GM18499 (cell line): ENCODE measurements at regions not wholly inside any gene's neighbourhood (a gene's known extent, or its start where the extent isn't known, plus 50 kb on each side); places are given as distances from the start of the nearest gene placed in this dataset.
"Not testable (repeated sequence)": the region's sequence is repeated elsewhere in the genome, so short reads cannot be mapped to it uniquely, and the experiment has no call there.

Experiments
- ATAC-seq: cut with Tn5 transposase; IDR thresholded peaks from one replicate; pipeline ENCODE4 v1.9.1; 2021; ENCODE audit warnings: moderate number of reproducible peaks; ENCODE audit not compliant: insufficient read depth, unreplicated experiment

DNA sequence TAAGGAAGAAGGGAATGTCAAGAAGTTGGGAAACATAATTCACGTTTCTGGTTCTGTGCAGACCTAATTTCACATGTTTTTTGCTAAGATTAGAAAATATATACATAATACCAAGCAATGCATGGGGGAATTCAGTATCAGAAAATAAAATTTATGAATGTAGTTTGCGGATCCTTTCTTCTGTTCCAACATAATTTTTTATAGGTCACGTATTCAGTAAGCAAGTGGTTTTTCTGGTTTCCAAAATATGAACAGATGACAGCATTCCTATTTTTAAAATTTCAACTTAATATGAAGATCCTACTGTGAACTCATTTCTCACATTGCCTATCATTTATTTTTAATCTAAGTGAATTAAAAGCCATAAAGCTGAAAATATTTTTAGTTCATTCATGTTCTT is 560.0 kb upstream of the NRG3 start:
- ATAC-seq: no peak

GRCh38 chr10:81348003-81348402 is 527.0 kb upstream of the NRG3 start:
- ATAC-seq: no peak

- ATAC-seq: no peak
These were observed 507.9 kb upstream of the NRG3 start for GRCh38 chr10:81367132-81367531.

DNA sequence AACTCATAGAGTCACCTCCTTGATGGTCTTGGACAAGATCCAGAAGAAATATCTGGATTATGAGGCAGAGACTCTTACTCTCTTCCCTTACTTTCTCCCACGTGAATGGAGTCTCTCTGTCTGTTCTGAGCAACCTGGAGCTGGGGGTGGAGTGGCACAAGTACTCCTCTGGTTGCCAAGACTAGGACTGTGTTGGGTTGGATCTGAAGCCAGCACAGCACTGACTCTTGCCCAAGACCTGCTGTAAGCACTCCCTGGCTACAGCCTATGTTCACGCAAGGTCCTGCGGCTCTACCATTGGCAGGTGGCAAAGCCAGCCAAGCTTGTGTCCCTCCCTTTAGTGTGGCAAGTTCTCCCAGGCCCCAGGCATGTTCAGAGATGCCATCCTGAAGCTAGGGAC is 488.2 kb upstream of the NRG3 start:
- ATAC-seq: no peak

- ATAC-seq: no peak
These were observed 471.5 kb upstream of the NRG3 start for GRCh38 chr10:81403451-81403850.

- ATAC-seq: no peak
These were observed 469.6 kb upstream of the NRG3 start for GRCh38 chr10:81405399-81405798.

DNA sequence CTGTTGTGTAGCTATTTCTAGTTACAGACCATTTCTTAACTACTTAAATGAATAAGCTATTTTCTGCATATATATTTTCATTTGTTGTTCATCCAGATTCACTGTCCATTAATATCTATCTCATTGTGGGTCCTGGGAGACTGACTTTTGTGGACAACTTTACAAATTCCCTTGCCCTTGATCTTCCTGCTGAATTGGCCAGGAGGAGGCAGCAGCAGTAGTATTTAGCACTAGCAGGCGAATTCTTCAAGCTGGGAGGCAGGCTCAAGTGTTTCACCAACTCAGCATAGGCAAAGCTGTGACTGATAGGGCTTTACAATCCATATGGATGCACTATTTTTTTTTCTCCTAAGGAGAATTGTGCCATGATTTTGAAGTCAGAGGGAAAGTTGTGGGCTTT is 461.0 kb upstream of the NRG3 start:
- ATAC-seq: no peak

- no peak for ATAC-seq
These were observed 448.3 kb upstream of the NRG3 start for GRCh38 chr10:81426722-81427121.

- ATAC-seq: no peak
These were observed 446.4 kb upstream of the NRG3 start for GRCh38 chr10:81428456-81429134.

DNA sequence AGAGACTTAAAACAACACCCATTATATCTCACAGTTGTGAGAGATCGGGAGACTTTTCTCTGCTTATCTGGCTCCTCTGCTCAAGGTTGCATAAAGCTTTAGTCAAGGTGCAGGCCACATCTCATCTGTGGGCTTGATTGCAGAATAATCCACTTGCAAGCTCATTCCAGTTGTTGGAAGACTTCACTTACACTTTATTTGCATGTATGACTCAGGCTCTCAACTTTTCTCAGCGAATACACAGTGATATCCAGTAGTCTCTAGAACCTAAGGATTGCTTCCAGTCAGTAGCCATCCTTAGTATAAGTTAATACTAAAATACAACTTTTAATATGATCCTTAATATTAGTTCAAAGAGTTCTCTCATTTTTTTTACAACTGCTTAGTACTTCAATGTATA is 435.5 kb upstream of the NRG3 start:
- no peak for ATAC-seq

GRCh38 chr10:81441624-81442023 is 433.4 kb upstream of the NRG3 start:
- not testable (repeated sequence) for ATAC-seq

- ATAC-seq: no peak
These were observed 430.6 kb upstream of the NRG3 start for GRCh38 chr10:81444242-81444929.

DNA sequence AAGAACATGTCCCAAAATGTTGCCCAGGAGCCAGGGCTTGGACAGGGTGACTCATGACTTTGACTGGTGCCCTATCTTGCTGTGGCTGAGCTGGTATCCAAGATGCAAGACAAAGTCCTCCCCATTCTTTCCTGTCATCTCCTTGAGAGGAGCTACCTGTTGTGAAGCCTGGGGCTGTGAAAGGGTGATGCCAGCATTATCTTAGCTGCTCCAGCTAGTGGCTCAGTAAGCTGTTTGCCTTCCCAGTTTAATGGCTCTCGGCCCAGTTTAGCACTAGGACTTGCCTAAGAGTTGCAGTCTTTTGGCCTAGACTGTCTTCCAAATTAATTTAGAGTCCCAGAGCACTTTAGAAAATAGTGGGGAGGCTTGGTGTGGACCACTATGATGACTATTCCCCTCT is 424.3 kb upstream of the NRG3 start:
- no peak for ATAC-seq

GRCh38 chr10:81472927-81473470 is 402.0 kb upstream of the NRG3 start:
- no peak for ATAC-seq

DNA sequence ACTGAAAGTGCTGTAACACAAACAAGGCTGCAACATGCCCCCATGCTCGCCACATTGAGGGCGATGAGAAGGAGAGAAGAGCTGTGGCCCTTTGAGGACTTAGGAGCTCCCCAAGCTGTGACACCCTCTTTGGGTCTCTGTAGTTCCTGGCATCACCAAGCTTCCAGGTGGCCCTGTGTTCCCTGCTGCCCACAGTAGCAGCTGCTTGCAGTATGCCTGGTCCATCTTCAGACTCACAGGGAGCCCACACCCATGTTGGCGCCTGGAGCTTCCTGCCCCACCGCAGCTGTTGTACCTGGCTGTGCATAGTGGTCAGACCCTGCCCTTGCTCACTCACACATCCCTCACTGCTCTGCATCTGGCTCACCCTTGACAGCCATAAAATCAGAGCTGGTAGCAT is 401.2 kb upstream of the NRG3 start:
- no peak for ATAC-seq

GRCh38 chr10:81479316-81479715 is 395.7 kb upstream of the NRG3 start:
- ATAC-seq: no peak

DNA sequence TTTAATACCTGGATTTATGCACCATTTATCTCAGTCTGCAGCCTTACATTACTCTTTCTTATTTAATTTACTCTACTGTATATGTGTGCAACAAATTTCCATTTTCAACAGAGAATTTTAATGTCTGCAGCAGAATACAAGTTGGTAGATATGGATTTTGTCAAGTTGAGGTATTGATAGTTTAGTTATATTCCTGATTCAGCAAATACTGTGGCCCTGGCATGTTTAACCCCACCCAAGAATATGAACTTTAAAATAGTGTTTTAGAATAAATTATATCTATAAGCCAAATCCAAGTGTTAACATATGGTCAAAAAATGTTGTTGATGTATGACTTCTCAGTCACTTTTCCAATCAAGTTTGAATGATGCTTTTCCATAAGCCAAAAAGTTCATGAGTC is 378.4 kb upstream of the NRG3 start:
- ATAC-seq: no peak

DNA sequence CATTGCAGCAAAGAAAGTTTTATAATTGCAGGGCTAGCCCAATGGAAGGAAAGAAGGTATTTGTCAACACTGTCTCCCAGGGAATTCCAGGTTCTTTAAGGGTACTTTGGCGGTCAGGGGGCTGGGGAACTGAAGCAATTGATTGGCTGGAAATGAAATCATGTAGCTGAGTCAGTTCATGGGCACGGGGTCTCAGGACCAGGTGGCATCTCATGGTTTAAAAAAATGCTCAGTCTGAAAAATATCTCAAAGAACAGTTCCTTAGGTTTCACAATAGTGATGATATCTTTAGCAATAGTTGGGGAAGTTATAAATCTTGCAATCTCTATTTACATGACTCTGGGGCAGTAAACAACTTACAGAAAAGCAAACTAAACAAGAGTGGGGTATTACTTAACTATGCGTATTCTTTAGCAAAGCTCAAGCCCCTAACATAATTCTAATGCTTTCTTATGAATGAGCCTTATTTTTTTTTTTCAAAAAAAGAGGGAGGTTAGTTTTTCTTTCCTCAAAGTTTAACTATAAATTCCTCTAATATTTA is 376.9 kb upstream of the NRG3 start:
- ATAC-seq: no peak

GRCh38 chr10:81502677-81503359 is 372.2 kb upstream of the NRG3 start:
- ATAC-seq: no peak

DNA sequence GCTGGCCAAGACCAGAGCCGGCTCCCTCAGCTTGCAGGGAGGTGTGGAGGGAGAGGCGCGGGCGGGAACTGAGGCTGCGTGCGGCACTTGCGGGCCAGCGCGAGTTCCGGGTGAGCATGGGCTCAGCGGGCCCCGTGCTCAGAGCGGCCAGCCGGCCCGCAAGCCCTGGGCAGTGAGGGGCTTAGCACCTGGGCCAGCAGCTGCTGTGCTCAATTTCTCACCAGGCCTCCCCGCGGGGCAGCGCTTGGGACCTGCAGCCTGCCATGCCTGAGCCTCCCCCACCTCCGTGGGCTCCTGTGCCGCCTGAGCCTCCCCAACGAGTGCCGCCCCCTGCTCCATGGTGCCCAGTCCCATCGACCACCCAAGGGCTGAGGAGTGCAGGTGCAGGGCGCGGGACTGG is 369.2 kb upstream of the NRG3 start:
- not testable (repeated sequence) for ATAC-seq

DNA sequence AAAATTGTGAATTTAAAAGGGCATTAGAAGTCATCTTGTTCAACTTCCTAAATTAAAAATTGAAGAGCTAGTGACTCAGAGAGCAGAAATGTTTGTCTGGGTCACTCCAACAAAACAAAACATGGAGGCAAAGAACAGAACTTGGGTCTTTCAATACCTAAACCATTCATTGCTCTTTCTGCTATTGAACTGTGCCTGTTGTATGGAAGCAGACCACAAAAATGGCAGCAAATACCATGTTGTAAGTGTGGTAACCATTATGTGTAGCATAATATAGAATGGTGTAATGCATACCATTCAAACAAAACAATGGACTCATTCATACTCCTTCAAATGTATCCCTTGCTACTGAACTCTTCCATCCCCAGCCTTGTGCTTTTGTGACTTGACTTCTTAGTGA is 360.2 kb upstream of the NRG3 start:
- no peak for ATAC-seq
